GM19324 (cell line): ENCODE measurements at regions not wholly inside any gene's neighbourhood (a gene's known extent, or its start where the extent isn't known, plus 50 kb on each side); places are given as distances from the start of the nearest gene placed in this dataset.
"Not testable (repeated sequence)": the region's sequence is repeated elsewhere in the genome, so short reads cannot be mapped to it uniquely, and the experiment has no call there.

Source experiments
- ATAC-seq: cut with Tn5 transposase; IDR thresholded peaks from one replicate; pipeline ENCODE4 v1.9.1; 2021; ENCODE audit warnings: mild to moderate bottlenecking, moderate library complexity; ENCODE audit not compliant: unreplicated experiment, low FRiP score

DNA sequence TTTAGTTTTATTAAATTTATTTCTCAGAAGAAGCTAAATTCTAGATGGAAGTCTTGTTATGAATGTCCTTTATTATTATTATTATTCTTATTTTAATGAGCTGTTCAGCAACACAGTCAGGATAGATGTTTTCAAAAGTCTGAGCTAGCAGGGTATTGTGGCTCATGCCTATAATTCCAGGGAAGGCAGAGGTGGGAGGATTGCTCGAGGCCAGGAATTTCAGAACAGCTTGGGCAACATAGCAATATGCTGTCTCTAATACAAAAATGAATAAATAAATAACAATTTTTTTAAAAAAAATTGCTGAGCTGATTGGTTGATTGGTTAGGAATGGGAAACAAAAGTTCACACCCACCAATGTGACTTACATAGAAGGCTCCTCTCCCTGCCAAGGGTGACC is 274.1 kb upstream of the CYRIA start:
- no peak for ATAC-seq

DNA sequence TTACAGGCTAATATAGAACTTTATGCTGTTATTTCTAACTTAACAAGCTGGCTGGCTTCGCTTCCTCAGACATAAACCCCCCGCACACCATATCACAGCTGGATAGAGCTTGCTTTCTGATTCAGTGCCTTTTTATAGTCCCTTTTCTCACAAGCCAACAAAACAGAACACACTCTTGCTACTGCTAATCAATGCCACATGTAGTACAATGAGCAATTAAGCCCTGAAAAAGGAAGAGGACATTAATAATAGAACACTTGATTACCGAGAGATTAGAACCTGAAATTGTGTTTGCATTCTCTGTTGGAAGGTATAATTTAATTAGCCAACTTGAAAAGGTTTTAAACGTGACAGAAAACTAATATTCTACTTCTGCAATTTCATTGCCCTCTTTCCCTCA is 267.7 kb upstream of the CYRIA start:
- no peak for ATAC-seq

DNA sequence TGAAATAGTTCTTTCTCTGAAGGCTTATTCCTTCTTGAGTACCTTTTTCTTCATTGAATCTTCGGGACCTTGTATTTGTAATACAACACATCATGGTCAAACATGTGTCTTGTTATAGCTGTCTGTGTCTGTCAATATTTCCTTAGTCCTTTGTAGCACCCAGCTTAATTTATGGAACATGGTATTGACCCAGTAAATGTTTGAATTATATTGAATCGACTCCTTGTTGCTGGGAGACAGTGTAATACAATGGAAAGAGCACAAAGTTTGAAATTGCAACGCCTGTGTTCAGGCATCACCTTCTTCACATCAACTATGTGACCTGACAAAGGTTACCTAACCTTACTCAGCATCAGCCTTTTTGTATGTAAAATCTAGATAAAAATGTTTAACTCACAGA is 267.2 kb upstream of the CYRIA start:
- ATAC-seq: no peak

DNA sequence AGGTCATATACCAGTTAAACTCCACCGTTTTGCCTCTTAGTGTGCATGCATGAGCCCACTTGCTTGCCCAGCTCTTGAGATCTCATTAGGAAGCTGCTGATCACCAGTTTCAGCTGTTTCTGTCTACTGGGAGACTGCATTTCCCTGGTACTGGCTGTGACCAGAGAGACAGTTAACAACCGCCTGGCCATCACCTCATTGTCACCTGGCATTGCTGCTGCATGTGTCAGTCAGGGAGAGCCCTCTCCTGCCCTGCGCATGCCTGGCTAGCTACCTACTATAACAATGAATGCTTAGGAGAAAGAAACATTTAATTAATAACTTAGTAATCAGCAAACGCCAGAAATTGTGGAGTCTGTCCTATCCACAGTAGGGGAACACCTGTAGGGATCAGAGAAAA is 265.8 kb upstream of the CYRIA start:
- no peak for ATAC-seq

DNA sequence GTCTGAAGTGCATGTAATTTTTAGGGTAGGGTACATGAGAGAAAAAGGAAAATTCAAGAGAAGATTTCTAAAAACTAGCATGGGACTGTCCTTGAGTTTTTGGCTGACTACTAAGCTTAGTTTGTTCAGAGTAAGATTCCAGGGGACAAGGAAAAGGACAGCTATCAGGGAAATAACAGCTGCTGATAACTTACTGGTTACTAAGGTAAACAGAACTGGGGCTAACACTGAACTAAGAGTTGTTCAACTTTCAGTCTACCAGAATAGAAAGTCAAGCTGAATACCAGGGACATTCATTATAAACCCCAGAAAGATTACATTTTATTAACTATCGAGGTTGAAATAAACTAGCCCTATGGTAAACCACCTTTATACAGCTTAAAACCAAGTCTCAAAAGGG is 261.8 kb upstream of the CYRIA start:
- no peak for ATAC-seq

GRCh38 chr2:16925145-16925544 is 259.5 kb upstream of the CYRIA start:
- ATAC-seq: no peak

- not testable (repeated sequence) for ATAC-seq
Measured at GRCh38 chr2:16915341-16915755, 249.7 kb upstream of the CYRIA start.

- ATAC-seq: no peak
Measured at GRCh38 chr2:16911746-16912145, 246.1 kb upstream of the CYRIA start.

GRCh38 chr2:16908656-16909055 is 243.0 kb upstream of the CYRIA start:
- ATAC-seq: no peak

- no peak for ATAC-seq
Measured at GRCh38 chr2:16907645-16908282, 242.1 kb upstream of the CYRIA start.

DNA sequence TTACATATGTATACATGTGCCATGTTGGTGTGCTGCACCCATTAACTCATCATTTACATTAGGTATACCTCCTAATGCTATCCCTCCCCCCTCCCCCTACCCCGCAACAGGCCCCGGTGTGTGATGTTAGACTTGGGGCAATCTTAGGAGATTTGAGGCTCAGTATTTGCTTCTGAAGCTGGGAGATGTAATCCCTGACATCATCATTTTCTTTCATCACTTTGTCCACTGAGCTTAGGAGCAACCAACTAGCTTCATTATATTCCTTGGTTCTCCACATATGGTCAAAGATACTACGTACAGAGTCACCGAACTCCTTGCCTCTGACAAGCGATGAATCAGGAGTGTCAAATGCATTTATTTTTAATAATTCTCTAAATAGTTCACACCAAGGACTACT is 239.7 kb upstream of the CYRIA start:
- not testable (repeated sequence) for ATAC-seq

GRCh38 chr2:16900405-16901025 is 234.9 kb upstream of the CYRIA start:
- ATAC-seq: peak; percentile 76

GRCh38 chr2:16899958-16900357 is 234.3 kb upstream of the CYRIA start:
- ATAC-seq: no peak

- no peak for ATAC-seq
Measured at GRCh38 chr2:16890081-16890480, 224.4 kb upstream of the CYRIA start.

DNA sequence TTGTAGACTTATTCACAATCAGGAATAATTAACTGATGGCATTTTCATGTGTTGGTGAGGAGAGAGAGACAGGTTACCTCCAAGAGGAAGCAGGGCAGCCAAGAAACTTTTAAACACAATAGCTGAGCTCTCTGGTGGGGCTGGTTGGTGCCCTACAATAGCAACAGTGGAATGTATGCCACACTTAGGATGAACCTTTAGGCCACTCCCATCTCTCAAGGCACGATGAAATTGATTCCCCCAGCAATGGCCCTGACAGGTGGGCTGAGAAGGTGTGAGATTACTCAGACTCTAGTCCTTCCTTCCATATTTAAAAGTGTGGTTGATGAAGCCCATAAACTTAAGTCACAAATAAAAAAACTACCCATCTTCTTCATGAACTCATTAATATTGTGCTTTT is 219.4 kb upstream of the CYRIA start:
- no peak for ATAC-seq

DNA sequence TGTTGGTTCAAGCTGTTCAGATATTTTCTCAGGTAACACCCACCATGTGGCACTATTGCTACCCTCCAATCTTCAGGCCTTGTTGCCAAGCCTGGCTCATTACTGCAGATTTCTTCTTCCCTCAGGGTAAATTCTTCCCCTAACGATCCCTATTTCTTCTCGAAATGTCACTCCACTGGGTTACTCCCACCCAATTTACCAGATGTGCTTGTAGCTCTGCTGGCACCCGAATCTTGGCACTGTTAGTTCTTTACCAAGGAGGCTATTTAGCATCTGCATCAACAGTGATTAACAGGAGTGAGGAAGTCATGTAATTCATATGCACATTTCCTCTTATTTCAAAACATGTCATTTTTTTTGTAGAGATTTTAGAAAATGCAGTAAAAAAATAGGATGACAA is 217.1 kb upstream of the CYRIA start:
- ATAC-seq: no peak

DNA sequence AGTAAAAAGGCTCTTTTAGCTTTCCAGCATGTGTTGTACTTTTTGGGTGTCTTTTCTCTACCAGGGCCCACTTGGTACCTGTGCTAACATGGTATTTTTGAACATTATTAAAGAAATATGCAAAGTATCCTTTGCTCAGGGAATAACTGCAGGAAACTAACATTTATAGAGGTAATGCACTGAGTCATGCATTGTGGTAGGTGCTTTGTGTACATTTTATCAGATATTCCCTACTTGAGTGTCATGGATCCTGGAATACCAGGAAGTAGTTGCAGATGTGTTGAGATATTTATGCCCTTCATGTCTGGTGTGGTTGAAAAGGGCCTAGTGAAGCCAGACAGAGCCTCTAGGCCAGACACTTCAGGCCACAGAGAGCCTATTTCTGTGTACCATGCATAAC is 215.5 kb upstream of the CYRIA start:
- ATAC-seq: no peak

DNA sequence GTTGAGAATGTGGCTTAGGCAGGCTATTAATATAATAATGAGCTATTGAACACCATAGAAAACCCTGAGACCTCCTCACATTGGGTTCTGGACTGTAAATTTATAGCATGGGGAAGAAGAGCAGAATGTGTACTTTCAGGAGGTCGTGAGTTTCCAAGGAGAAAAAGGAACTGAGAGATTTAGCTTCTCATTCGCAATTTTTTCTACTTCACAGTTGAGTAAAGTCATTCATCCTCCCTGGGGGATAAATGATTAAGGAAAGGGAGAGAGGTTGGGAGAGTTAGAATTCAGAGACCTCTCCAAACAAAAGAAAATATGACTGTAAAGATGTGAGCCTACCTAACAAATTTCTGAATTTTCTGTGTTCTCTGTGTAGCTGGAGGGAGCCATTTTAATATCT is 205.8 kb upstream of the CYRIA start:
- ATAC-seq: no peak

DNA sequence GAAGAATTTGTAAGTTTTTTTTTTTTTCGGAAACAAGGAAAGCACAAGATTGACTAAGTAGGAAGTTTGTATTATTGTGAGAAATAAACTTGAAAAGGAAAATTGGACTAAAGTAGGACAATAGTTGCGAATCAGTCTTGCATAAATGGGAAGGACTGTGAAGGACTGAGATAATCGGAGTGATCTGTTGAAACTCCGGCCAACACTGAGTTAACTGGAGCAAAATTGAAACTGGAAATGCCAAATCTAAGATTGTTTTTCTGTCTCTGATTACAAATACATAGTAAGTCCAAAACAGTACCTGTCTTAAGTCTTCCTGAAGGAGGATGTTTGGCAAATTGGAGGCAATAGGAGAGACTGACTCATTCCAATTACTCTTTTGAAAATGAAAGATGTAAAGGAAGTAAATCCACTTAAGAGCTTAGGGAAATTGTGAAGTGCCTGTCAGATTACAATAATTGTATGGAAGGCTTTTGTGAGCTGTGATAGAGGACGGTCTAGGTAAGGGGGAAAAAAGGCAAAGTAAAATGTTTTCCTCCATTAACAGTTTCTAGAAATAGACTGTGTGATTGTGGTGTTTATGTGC is 204.9 kb upstream of the CYRIA start:
- ATAC-seq: no peak

DNA sequence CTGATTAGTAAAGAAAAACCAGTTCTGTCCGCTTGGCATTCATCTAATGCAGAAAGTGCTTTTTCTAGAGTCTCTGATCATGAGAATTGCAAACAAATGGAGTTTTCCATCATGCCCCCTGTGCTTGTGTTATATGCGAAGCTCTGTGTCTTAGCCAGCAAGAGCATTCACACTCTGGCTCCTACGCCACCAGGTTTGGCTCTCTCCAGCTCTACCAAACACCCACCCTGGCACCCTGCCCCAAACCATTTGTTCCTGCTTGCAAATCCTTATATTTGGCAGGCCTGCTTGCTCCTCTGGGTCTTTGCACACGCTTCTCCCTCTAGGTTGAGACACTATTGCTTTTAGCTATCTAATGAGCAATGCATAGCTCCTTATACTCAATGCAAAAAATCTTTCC is 204.1 kb upstream of the CYRIA start:
- no peak for ATAC-seq

DNA sequence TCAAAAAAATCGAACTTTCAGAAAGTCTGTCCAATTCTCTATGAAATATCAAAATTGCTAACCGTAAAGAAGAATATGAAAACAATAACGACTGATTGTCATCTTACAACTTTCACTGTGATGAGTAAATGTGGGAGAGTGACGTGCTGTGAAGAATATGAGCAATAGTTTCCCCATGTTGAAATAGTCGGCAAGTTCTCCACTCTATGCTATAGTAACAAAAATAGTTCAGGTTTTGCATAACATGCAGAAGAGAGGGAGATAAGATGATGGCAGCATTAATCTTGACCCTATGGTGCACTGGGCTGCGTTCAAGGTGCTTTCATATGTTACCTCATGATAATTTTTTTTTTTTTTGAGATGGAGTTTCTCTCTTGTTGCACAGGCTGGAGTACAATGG is 196.8 kb upstream of the CYRIA start:
- ATAC-seq: no peak

GRCh38 chr2:16861530-16861929 is 195.9 kb upstream of the CYRIA start:
- no peak for ATAC-seq
